Esophagus muscularis mucosa (tissue), 4 donors: ENCODE measurements at regions not wholly inside any gene's neighbourhood (a gene's known extent, or its start where the extent isn't known, plus 50 kb on each side); places are given as distances from the start of the nearest gene placed in this dataset.

Source experiments
- DNase-seq: peaks from one replicate; pipeline ENCODE4 v3.0.0-alpha.2; 2017; ENCODE audit errors: extremely low spot score
- H3K27ac ChIP-seq, 4 donors: fragments of 200-600 bp; sonication (generic); replicated peaks in 1 of 4; 1 replicate in 3 of 4; 2 replicates in 1 of 4; pipeline ENCODE4 v1.5.1; 2016 to 2019; ENCODE audit warnings: mild to moderate bottlenecking in 1 of 4
- H3K27me3 ChIP-seq, 4 donors: fragments of 200-600 bp; sonication (generic); one replicate each; pipeline versions ENCODE4 v1.5.1 to v1.6.0; 2016 to 2019
- H3K36me3 ChIP-seq, 4 donors: fragments of 200-600 bp; sonication (generic); one replicate each; pipeline ENCODE4 v1.5.1; 2016 to 2019
- H3K4me1 ChIP-seq, 4 donors: fragments of 200-600 bp; sonication (generic); one replicate each; pipeline ENCODE4 v1.5.1; 2016 to 2019
- H3K4me3 ChIP-seq, 4 donors: fragments of 200-600 bp; sonication (generic); 1 replicate in 2 of 4; 2 replicates in 2 of 4; pipeline ENCODE4 v1.5.1; 2016 to 2019; ENCODE audit warnings: mild to moderate bottlenecking in 4 of 4, moderate library complexity in 1 of 4
- H3K9me3 ChIP-seq, 4 donors: fragments of 200-600 bp; sonication (generic); 1 replicate in 3 of 4; 2 replicates in 1 of 4; pipeline ENCODE4 v1.5.1; 2016 to 2019
- CTCF ChIP-seq, 3 experiments: fragments of 200-600 bp in 2 of 3; fragments of 450-650 bp in 1 of 3; sonication (generic) in 2 of 3; IDR thresholded peaks; one replicate each; pipeline ENCODE4 v1.5.1; 2017 to 2019; ENCODE audit warnings: antibody characterized with exemption in 3 of 3, mild to moderate bottlenecking in 2 of 3, moderate library complexity in 1 of 3
- EP300 ChIP-seq: sonication (generic); formaldehyde crosslinking; IDR thresholded peaks from one replicate; pipeline ENCODE4 v1.6.1; 2017; ENCODE audit warnings: antibody characterized with exemption
- POLR2A ChIP-seq: fragments of 450-650 bp; IDR thresholded peaks from one replicate; pipeline ENCODE4 v1.6.1; 2017; ENCODE audit warnings: antibody characterized with exemption, moderate library complexity, mild to moderate bottlenecking, low read depth
- POLR2AphosphoS5 ChIP-seq, 2 donors: sonication (generic); formaldehyde crosslinking; IDR thresholded peaks; one replicate each; pipeline ENCODE4 v1.6.1; 2017; ENCODE audit warnings: antibody characterized with exemption in 2 of 2
- WGBS: methylation state at CpG from one replicate; pipeline ENCODE4 v1.1.5; 2018; 5-methylcytosine and 5-hydroxymethylcytosine counted together
- intact Hi-C: fragments of 100-400 bp; cut with DNase I; formaldehyde crosslinking; loops from one replicate; pipeline ENCODE4 v1.15.1; 2023

GRCh38 chr2:17058772-17059402 is 393.3 kb upstream of the CYRIA start:
- intact Hi-C loops = no loop called here

GRCh38 chr2:17057109-17058017 is 391.7 kb upstream of the CYRIA start:
- Histone ChIP-seq H3K27ac (no peak overlapping the region), H3K27me3 (no peaks in the 10 kb centered on the region), H3K9me3 (no peaks in the 10 kb centered on the region), H3K4me3 (no peak overlapping the region), H3K36me3 (no peaks in the 10 kb centered on the region), H3K4me1 (no peaks in the 10 kb centered on the region)
- intact Hi-C loops = no loop called here
- no peak for DNase-seq
- TF ChIP-seq POLR2A (no peak), EP300 (no peak), CTCF (IDR thresholded peaks at IDR 0.05) (no peak), POLR2AphosphoS5 (IDR thresholded peaks at IDR 0.05) (no peak)
- 67% methylated on average over 5 of the region's 5 CpGs for WGBS

More at GRCh38 chr2:17058772-17059402, 393.3 kb upstream of the CYRIA start:
- Histone ChIP-seq H3K4me3 (no peak overlapping the region), H3K36me3 (no peaks in the 10 kb centered on the region), H3K4me1 (no peaks in the 10 kb centered on the region), H3K27ac (no peak overlapping the region), H3K27me3 (no peaks in the 10 kb centered on the region), H3K9me3 (no peaks in the 10 kb centered on the region)
- 41% methylated on average over 3 of the region's 3 CpGs for WGBS
- DNase-seq = no peak
- TF ChIP-seq POLR2A = no peak
- TF ChIP-seq EP300 = no peak
- no peak for TF ChIP-seq POLR2AphosphoS5 (IDR thresholded peaks at IDR 0.05)
- TF ChIP-seq CTCF (IDR thresholded peaks at IDR 0.05) = no peak

GRCh38 chr2:17056236-17056635 is 390.6 kb upstream of the CYRIA start:
- Histone ChIP-seq H3K27me3 (no peaks in the 10 kb centered on the region), H3K4me3 (no peak overlapping the region), H3K36me3 (no peaks in the 10 kb centered on the region), H3K27ac (no peak overlapping the region), H3K9me3 (no peaks in the 10 kb centered on the region), H3K4me1 (no peaks in the 10 kb centered on the region)
- TF ChIP-seq POLR2A (no peak), EP300 (no peak), POLR2AphosphoS5 (IDR thresholded peaks at IDR 0.05) (no peak), CTCF (IDR thresholded peaks at IDR 0.05) (no peak)
- no peak for DNase-seq
- intact Hi-C loops = no loop called here
- WGBS = 84% methylated on average over 4 of the region's 4 CpGs

GRCh38 chr2:17052001-17052400 is 386.4 kb upstream of the CYRIA start:
- Histone ChIP-seq H3K27ac (no peak overlapping the region), H3K36me3 (no peaks in the 10 kb centered on the region), H3K27me3 (no peaks in the 10 kb centered on the region), H3K9me3 (no peaks in the 10 kb centered on the region), H3K4me3 (no peak overlapping the region), H3K4me1 (no peaks in the 10 kb centered on the region)
- DNase-seq = no peak
- 97% methylated on average over 5 of the region's 5 CpGs for WGBS
- no peak for TF ChIP-seq CTCF (IDR thresholded peaks at IDR 0.05)
- intact Hi-C loops = no loop called here
